ENCODE measurements at regions not wholly inside any gene's neighbourhood (a gene's known extent, or its start where the extent isn't known, plus 50 kb on each side); places are given as distances from the start of the nearest gene placed in this dataset.

GRCh38 chr19:28516415-28516872 is 696.5 kb downstream of the UQCRFS1 start:
- intact Hi-C loops (cut with DNase I) = no loop called here

GRCh38 chr19:28514166-28514565 is 698.8 kb downstream of the UQCRFS1 start:
- ATAC-seq (no peak), DNase-seq (no peak)
- WGBS, 2 donors = 62 to 75% methylated on average over 3 of the region's 3 CpGs
- no peak for TF ChIP-seq POLR2A (IDR thresholded peaks at IDR 0.05)
- TF ChIP-seq CTCF (IDR thresholded peaks at IDR 0.05) = no peak
- H3K27me3 ChIP-seq = no peaks in the 10 kb centered on the region
- no peak overlapping the region for H3K27ac ChIP-seq
- no peak overlapping the region for H3K4me3 ChIP-seq
- H3K4me1 ChIP-seq = no peaks in the 10 kb centered on the region
- no peaks in the 10 kb centered on the region for H3K9me3 ChIP-seq
- no peaks in the 10 kb centered on the region for H3K36me3 ChIP-seq (replicated peaks in 1 of 2; ENCODE audit: insufficient read depth in 1 of 2, low read depth in 2 of 2)
- intact Hi-C loops (cut with DNase I) = no loop called here

More at GRCh38 chr19:28516415-28516872, 696.5 kb downstream of the UQCRFS1 start:
- H3K36me3 ChIP-seq (replicated peaks in 1 of 2; ENCODE audit: insufficient read depth in 1 of 2, low read depth in 2 of 2) = no peaks in the 10 kb centered on the region
- ATAC-seq (no peak), DNase-seq (no peak)
- H3K4me1 ChIP-seq = no peaks in the 10 kb centered on the region
- WGBS, 2 donors = 78 to 80% methylated on average over 2 of the region's 2 CpGs
- no peak for TF ChIP-seq POLR2A (IDR thresholded peaks at IDR 0.05)
- TF ChIP-seq CTCF (IDR thresholded peaks at IDR 0.05) = no peak
- H3K4me3 ChIP-seq = no peak overlapping the region
- H3K27ac ChIP-seq = no peak overlapping the region
- H3K27me3 ChIP-seq = no peaks in the 10 kb centered on the region
- H3K9me3 ChIP-seq = no peaks in the 10 kb centered on the region

GRCh38 chr19:28511655-28512054 is 701.3 kb downstream of the UQCRFS1 start:
- WGBS, 2 donors = 83 to 87% methylated on average over 1 of the region's 1 CpG
- Histone ChIP-seq H3K4me1 (no peaks in the 10 kb centered on the region), H3K27ac (no peak overlapping the region), H3K4me3 (no peak overlapping the region), H3K27me3 (no peaks in the 10 kb centered on the region), H3K36me3 (replicated peaks in 1 of 2; ENCODE audit: insufficient read depth in 1 of 2, low read depth in 2 of 2) (no peaks in the 10 kb centered on the region), H3K9me3 (no peaks in the 10 kb centered on the region)
- ATAC-seq (no peak), DNase-seq (no peak)
- TF ChIP-seq POLR2A (IDR thresholded peaks at IDR 0.05) (no peak), CTCF (IDR thresholded peaks at IDR 0.05) (no peak)
- intact Hi-C loops (cut with DNase I) = no loop called here

- no peak overlapping the region for H3K27ac ChIP-seq
- no peak overlapping the region for H3K4me3 ChIP-seq
- no peaks in the 10 kb centered on the region for H3K27me3 ChIP-seq
- intact Hi-C loops (cut with DNase I) = no loop called here
- ATAC-seq = no peak
- no peaks in the 10 kb centered on the region for H3K9me3 ChIP-seq
- WGBS, 2 donors = 70 to 76% methylated on average over 15 of the region's 15 CpGs
- no peak for DNase-seq
- TF ChIP-seq CTCF (IDR thresholded peaks at IDR 0.05) = no peak
- TF ChIP-seq POLR2A (IDR thresholded peaks at IDR 0.05) = no peak
- no peaks in the 10 kb centered on the region for H3K4me1 ChIP-seq
- H3K36me3 ChIP-seq (replicated peaks in 1 of 2; ENCODE audit: insufficient read depth in 1 of 2, low read depth in 2 of 2) = no peaks in the 10 kb centered on the region
These were observed 703.7 kb downstream of the UQCRFS1 start for GRCh38 chr19:28509079-28509895.

GRCh38 chr19:28508666-28509065 is 704.3 kb downstream of the UQCRFS1 start:
- DNase-seq (no peak), ATAC-seq (no peak)
- WGBS, 2 donors = 45 to 55% methylated on average over 3 of the region's 3 CpGs
- intact Hi-C loops (cut with DNase I) = no loop called here
- Histone ChIP-seq H3K27me3 (no peaks in the 10 kb centered on the region), H3K4me1 (no peaks in the 10 kb centered on the region), H3K36me3 (replicated peaks in 1 of 2; ENCODE audit: insufficient read depth in 1 of 2, low read depth in 2 of 2) (no peaks in the 10 kb centered on the region), H3K4me3 (no peak overlapping the region), H3K9me3 (no peaks in the 10 kb centered on the region), H3K27ac (no peak overlapping the region)
- no peak for TF ChIP-seq CTCF (IDR thresholded peaks at IDR 0.05)
- no peak for TF ChIP-seq POLR2A (IDR thresholded peaks at IDR 0.05)
